ENCODE measurements at regions not wholly inside any gene's neighbourhood (a gene's known extent, or its start where the extent isn't known, plus 50 kb on each side); places are given as distances from the start of the nearest gene placed in this dataset.

- TF ChIP-seq, protein P1, sequence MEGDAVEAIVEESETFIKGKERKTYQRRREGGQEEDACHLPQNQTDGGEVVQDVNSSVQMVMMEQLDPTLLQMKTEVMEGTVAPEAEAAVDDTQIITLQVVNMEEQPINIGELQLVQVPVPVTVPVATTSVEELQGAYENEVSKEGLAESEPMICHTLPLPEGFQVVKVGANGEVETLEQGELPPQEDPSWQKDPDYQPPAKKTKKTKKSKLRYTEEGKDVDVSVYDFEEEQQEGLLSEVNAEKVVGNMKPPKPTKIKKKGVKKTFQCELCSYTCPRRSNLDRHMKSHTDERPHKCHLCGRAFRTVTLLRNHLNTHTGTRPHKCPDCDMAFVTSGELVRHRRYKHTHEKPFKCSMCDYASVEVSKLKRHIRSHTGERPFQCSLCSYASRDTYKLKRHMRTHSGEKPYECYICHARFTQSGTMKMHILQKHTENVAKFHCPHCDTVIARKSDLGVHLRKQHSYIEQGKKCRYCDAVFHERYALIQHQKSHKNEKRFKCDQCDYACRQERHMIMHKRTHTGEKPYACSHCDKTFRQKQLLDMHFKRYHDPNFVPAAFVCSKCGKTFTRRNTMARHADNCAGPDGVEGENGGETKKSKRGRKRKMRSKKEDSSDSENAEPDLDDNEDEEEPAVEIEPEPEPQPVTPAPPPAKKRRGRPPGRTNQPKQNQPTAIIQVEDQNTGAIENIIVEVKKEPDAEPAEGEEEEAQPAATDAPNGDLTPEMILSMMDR (IDR thresholded peaks at IDR 0.05): no peak
- no peak for TF ChIP-seq POLR2A (IDR thresholded peaks at IDR 0.05)
Measured at GRCh38 chr13:105965910-105966309, 569.6 kb downstream of the EFNB2 start.

All from thyroid gland (tissue), 4 donors.